IPS DF 6.9 (cell line): ENCODE measurements at regions not wholly inside any gene's neighbourhood (a gene's known extent, or its start where the extent isn't known, plus 50 kb on each side); places are given as distances from the start of the nearest gene placed in this dataset.

ENCODE experiments used
- DNase-seq: peaks from one replicate; pipeline ENCODE4 v3.0.0-alpha.2; 2013; ENCODE audit warnings: low read depth, low spot score
- H3K27ac ChIP-seq: one replicate; pipeline ENCODE4 v1.5.1; 2013; ENCODE audit warnings: low read length, control low read depth
- H3K27me3 ChIP-seq: 2 replicates; pipeline ENCODE4 v1.6.1; 2013; ENCODE audit warnings: mild to moderate bottlenecking, low read length; ENCODE audit not compliant: control insufficient read depth, insufficient read depth
- H3K36me3 ChIP-seq: 2 replicates; pipeline ENCODE4 v1.6.1; 2013; ENCODE audit warnings: low read length; ENCODE audit not compliant: control insufficient read depth, insufficient read depth
- H3K4me1 ChIP-seq: 2 replicates; pipeline ENCODE4 v1.6.1; 2013; ENCODE audit warnings: low read length; ENCODE audit not compliant: control insufficient read depth, insufficient read depth
- H3K4me3 ChIP-seq: 2 replicates; pipeline ENCODE4 v1.5.1; 2013; ENCODE audit warnings: mild to moderate bottlenecking, low read length
- H3K9me3 ChIP-seq: 2 replicates; pipeline ENCODE4 v1.6.1; 2013; ENCODE audit warnings: low read length, inconsistent platforms; ENCODE audit not compliant: control insufficient read depth, insufficient read depth
- WGBS: extraction: QIAGEN DNeasy Blood & Tissue Kit; methylation state at CpG from one replicate; pipeline ENCODE4 v1.1.7; 2013; ENCODE audit warnings: mixed read lengths, missing lambda C conversion rate; ENCODE audit not compliant: insufficient read length, insufficient coverage; 5-methylcytosine and 5-hydroxymethylcytosine counted together

DNA sequence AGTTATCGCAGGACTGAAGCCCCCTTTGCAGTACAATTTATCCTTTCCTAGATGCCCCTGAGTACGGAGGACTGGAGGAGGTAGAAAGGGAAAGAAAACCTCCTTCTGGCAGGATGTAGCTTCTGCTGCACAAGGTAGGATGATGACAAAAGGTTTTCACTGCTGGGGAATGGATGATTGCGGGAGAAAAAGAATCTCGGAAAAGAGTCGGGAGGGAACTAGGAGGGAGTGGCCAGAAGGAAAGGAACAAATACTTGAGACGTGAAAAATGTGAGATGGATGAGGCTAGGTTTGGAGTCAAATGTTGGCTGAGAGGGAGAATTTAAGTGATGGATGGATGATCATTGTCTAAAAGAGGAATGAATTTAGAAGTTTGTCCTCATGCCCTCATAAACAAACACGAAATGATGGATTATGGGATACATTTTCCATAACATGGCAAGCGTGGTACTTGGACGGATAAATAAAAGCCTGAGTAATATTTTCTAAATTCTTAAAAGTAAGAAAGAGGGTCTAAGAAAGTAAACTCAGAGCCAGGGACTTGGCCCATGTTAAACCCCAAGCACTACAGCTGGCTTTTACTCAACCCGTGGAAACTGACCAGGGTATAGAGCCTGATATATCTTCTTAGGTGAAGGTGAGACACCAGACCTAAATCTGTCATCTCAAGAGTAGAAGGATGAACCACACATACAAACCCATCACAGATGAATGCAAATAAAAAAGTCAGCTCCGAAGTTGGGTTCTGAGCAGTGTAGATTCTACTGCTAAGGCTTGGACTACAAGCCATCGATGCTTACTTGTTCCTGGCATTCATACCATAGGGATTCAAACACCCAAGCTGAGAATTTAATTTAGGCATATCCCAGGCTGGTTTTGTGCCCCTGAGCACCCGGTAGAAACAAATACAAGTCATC lies 72.4 kb downstream of the HFE start:
- Histone ChIP-seq H3K36me3 (no peaks in the 10 kb centered on the region), H3K27ac (no peak overlapping the region), H3K9me3 (no peaks in the 10 kb centered on the region), H3K27me3 (no peaks in the 10 kb centered on the region), H3K4me1 (no peaks in the 10 kb centered on the region), H3K4me3 (peak overlapping the region; percentile 53; the same call in 1 of the 2 replicates)
- no CpG with 5 or more reads among the region's 13 CpGs for WGBS
- DNase-seq = no peak

DNA sequence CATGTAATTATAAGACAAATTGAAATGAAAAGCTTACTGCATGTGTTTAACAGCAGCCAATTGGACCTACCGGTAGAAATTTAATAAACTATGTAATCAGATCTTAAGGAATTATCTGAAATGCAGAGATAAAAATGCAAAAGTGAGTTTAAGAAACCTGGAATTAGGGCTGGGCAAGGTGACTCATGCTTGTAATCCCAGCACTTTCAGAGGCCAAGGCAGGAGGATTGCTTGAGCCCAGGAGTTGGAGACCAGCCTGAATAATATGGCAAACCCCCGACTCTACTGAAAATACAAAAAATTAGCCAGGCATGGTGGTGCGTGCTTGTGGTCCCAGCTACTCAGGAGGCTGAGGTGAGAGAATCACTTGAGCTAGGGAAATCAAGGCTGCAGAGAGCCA lies 74.1 kb downstream of the HFE start:
- Histone ChIP-seq H3K4me1 (no peaks in the 10 kb centered on the region), H3K4me3 (no peak overlapping the region), H3K27ac (no peak overlapping the region), H3K27me3 (no peaks in the 10 kb centered on the region), H3K36me3 (no peaks in the 10 kb centered on the region), H3K9me3 (no peaks in the 10 kb centered on the region)
- no CpG with 5 or more reads among the region's 3 CpGs for WGBS
- no peak for DNase-seq

DNA sequence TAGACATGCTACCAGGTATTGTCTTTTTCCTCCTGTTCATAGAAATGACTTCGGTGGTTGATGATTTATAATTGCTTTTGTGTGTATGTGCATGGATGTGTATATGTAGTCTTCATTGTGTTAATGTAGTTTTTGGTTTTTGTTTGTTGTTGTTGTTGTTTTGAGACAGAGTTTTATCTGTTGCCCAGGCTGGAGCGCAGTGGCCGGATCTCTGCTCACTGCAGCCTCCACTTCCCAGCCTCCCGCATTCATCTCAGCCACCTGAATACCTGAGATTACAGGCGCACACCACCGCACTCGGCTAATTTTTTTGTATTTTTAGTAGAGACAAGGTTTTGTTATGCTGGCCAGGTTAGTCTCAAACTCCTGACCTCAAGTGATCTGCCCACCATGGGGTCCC lies 75.2 kb downstream of the HFE start:
- no peaks in the 10 kb centered on the region for H3K27me3 ChIP-seq
- no peaks in the 10 kb centered on the region for H3K36me3 ChIP-seq
- DNase-seq = no peak
- H3K4me1 ChIP-seq = no peaks in the 10 kb centered on the region
- WGBS = no CpG with 5 or more reads among the region's 7 CpGs
- no peak overlapping the region for H3K27ac ChIP-seq
- H3K4me3 ChIP-seq = no peak overlapping the region
- H3K9me3 ChIP-seq = no peaks in the 10 kb centered on the region

DNA sequence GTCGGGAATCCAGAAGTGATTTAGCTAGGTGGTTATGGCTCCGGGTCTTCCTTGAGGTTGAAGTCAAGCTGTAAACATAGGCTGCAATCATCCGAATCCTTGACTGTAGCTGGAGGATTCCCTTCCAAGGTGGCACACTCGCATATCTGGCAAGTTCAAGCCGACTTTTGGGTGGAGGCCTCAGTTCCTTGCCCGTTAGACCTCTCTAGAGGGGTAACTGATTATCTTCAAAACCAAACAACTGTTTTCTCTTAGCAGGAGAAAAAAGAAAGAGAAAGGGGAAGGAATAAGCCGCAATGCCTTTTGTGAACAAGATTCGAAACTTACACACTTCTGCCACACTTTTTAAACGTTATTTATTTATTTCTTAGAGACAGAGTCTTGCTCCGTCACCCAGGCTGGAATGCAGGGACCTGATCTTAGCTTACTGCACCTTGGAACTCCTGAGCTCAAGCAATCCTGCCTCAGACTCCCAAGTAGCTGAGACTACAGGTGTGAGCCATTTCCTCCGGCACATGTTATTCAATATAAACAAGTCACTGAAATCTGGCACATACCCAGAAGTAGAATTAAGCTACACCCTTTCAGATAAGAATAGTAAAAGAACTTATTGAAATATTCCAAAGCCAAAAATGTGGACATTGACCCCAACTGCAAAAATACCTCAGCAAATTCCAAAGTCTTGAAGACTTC lies 76.3 kb downstream of the HFE start:
- Histone ChIP-seq H3K27ac (no peak overlapping the region), H3K4me3 (no peak overlapping the region), H3K9me3 (no peaks in the 10 kb centered on the region), H3K4me1 (no peaks in the 10 kb centered on the region), H3K36me3 (no peaks in the 10 kb centered on the region), H3K27me3 (no peaks in the 10 kb centered on the region)
- no CpG with 5 or more reads among the region's 11 CpGs for WGBS
- no peak for DNase-seq

DNA sequence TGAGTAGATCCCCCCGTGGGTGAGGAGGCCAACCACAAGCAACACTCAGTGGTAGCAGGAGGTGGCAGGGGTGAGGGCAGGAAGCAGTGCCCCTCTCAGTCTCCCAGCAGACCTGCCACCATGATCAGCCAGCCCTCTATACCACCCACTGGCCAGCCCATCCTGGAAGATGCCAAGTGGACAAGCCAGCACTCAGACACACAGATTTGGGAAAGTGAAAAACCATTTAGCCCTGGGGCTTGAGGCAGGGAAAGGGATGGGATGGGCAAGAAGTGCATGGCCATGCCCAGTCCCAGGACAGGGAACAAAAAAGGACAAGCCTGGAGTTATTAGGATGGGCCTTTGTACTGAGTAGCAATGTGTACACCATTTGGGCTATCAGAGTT lies 76.9 kb downstream of the HFE start:
- Histone ChIP-seq H3K4me3 (no peak overlapping the region), H3K27me3 (no peaks in the 10 kb centered on the region), H3K9me3 (no peaks in the 10 kb centered on the region), H3K27ac (no peak overlapping the region), H3K4me1 (no peaks in the 10 kb centered on the region), H3K36me3 (no peaks in the 10 kb centered on the region)
- no peak for DNase-seq
- WGBS = no CpG with 5 or more reads among the region's 1 CpG

DNA sequence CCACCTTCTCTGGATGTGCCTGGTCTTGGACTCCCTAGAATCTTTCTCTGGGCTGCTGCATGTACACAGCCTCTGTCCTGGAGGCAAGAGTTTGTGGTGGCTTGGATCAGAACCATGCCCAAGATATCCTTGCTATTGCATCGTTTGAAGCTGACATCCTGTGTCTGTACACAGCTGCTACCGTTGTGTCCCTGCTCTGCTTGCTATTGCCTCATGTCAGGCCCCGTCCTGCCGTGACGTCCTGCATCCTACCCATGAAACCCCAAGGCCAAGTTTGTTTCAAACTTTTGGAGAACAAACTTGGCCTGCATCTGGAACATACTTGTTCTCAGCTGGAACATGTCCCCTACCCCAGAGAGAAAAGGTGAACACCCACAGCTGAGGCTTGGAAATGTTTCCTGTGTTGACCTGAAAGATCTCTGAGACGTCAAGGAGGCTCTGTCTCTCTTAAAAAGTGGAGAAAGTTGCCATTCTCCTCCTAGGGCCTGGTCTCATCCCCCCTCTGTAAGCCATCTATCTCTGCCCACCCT lies 78.1 kb downstream of the HFE start:
- WGBS = no CpG with 5 or more reads among the region's 6 CpGs
- Histone ChIP-seq H3K9me3 (no peaks in the 10 kb centered on the region), H3K4me3 (no peak overlapping the region), H3K36me3 (no peaks in the 10 kb centered on the region), H3K27ac (no peak overlapping the region), H3K4me1 (no peaks in the 10 kb centered on the region), H3K27me3 (no peaks in the 10 kb centered on the region)
- no peak for DNase-seq

DNA sequence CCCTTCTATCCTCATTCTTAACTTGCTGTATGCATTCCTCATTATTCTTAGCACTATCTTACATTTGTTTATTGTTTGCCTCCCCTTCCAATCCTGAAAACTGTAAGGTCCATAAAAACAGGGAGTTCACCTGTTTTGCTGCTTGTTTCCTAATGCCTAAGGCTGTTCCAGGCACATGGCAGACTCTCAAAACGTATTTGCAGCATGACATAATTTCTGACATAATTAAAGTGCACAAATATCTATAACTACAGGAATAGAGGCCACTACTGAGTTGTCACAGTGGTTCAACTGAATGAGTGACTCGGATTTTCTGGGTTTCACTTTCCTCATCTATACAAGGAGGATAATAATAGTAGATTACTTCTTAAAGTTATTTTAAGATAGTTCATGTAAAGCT lies 83.0 kb downstream of the HFE start:
- Histone ChIP-seq H3K36me3 (no peaks in the 10 kb centered on the region), H3K4me1 (no peaks in the 10 kb centered on the region), H3K4me3 (no peak overlapping the region), H3K27me3 (no peaks in the 10 kb centered on the region), H3K9me3 (no peaks in the 10 kb centered on the region), H3K27ac (no peak overlapping the region)
- DNase-seq = no peak
- WGBS = no CpG with 5 or more reads among the region's 2 CpGs

DNA sequence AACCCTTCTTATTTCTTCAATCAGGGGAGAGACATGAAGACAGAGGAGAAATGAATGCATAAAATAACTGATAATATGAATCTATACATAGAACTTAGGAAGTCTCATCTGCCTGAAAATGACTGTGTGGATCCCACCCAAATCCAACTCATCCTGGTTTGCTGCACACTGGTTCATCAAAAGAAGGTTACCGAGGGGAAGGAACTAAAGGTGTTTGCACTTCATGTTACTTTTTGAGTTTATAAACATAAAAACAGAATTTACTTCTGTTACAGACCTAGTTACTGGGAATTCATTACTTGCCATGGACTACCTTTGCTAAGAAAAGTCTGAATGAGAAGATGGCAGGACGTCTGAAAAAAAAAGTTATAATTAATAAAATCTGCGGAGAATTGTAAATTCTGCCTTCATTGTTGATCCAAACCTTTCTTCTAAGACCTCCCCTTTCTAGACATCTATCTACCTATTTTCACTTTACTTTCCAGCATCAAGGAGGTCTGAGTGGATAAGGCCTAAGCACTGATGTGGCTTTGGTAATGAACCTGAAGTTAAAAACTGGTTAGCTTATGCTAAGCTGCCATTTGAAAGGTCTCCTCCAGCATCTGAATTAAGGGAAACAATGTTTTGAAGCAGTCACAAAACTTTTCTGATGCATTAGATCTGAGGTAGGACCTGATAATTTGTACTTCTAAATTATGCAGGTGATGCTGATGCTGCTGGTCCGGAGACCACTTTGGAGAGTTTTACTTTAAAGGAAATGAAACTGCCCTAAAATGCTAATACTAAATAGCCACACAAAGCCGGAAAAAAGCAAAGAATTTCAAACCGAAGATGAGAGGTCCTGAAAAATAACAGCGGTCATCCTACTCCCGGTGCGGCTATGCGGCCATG lies 84.0 kb downstream of the HFE start:
- H3K27ac ChIP-seq = no peak overlapping the region
- H3K36me3 ChIP-seq = no peaks in the 10 kb centered on the region
- WGBS = no CpG with 5 or more reads among the region's 10 CpGs
- H3K27me3 ChIP-seq = no peaks in the 10 kb centered on the region
- H3K4me1 ChIP-seq = no peaks in the 10 kb centered on the region
- H3K4me3 ChIP-seq = peak overlapping the region; percentile 33; the same call in 1 of the 2 replicates
- no peak for DNase-seq
- H3K9me3 ChIP-seq = no peaks in the 10 kb centered on the region

DNA sequence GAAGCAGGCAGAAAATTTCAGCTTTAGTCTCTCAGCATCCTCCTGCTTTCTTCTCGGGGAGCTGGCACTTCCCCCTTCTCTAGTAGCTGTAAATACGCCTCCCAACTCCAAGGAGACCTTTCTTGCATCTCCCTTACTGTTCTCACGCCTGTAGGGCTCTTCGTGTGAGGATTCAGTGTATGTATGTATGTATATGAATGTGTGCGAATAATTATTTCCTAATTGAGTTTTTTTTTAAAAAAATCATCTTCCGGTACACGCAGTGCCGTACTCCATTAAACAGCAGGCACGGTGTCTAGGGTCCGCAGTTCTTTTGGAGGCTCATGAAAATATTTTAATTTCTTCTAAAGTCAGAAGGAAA lies 85.4 kb downstream of the HFE start:
- H3K9me3 ChIP-seq = no peaks in the 10 kb centered on the region
- no CpG with 5 or more reads among the region's 10 CpGs for WGBS
- peak overlapping the region; percentile 33; the same call in 1 of the 2 replicates for H3K4me3 ChIP-seq
- no peaks in the 10 kb centered on the region for H3K27me3 ChIP-seq
- H3K4me1 ChIP-seq = no peaks in the 10 kb centered on the region
- no peaks in the 10 kb centered on the region for H3K36me3 ChIP-seq
- DNase-seq = no peak
- H3K27ac ChIP-seq = no peak overlapping the region

DNA sequence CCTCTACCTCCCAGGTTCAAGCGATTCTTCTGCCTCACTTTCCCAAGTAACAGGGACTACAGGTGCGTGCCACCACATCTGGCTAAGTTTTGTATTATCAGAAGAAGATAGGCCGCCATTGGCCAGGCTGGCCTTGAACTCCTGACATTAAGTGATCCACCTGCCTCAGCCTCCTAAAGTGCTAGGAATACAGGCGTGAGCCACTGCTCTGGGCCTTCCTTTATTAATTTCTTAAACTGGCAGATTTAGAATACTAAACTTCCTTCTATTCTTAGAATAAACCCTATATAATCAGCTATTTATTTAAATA lies 86.6 kb downstream of the HFE start:
- Histone ChIP-seq H3K27me3 (no peaks in the 10 kb centered on the region), H3K4me3 (no peak overlapping the region), H3K36me3 (no peaks in the 10 kb centered on the region), H3K9me3 (no peaks in the 10 kb centered on the region), H3K4me1 (no peaks in the 10 kb centered on the region), H3K27ac (no peak overlapping the region)
- DNase-seq = no peak
- WGBS = no CpG with 5 or more reads among the region's 4 CpGs
